ENCODE measurements at regions not wholly inside any gene's neighbourhood (a gene's known extent, or its start where the extent isn't known, plus 50 kb on each side); places are given as distances from the start of the nearest gene placed in this dataset.

- TF ChIP-seq, protein P1, sequence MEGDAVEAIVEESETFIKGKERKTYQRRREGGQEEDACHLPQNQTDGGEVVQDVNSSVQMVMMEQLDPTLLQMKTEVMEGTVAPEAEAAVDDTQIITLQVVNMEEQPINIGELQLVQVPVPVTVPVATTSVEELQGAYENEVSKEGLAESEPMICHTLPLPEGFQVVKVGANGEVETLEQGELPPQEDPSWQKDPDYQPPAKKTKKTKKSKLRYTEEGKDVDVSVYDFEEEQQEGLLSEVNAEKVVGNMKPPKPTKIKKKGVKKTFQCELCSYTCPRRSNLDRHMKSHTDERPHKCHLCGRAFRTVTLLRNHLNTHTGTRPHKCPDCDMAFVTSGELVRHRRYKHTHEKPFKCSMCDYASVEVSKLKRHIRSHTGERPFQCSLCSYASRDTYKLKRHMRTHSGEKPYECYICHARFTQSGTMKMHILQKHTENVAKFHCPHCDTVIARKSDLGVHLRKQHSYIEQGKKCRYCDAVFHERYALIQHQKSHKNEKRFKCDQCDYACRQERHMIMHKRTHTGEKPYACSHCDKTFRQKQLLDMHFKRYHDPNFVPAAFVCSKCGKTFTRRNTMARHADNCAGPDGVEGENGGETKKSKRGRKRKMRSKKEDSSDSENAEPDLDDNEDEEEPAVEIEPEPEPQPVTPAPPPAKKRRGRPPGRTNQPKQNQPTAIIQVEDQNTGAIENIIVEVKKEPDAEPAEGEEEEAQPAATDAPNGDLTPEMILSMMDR (IDR thresholded peaks at IDR 0.05), result no peak
- no peak for TF ChIP-seq POLR2A (IDR thresholded peaks at IDR 0.05)
- no peak for TF ChIP-seq POLR2AphosphoS5 (IDR thresholded peaks at IDR 0.05)
- no peak for TF ChIP-seq EP300 (IDR thresholded peaks at IDR 0.05)
These were observed 344.2 kb upstream of the KIAA1217 start for GRCh38 chr10:23864631-23865147.
